ENCODE measurements at regions not wholly inside any gene's neighbourhood (a gene's known extent, or its start where the extent isn't known, plus 50 kb on each side); places are given as distances from the start of the nearest gene placed in this dataset.

GRCh38 chr2:35870713-35871112, 484.9 kb upstream of the CRIM1 start:
- no peak overlapping the region for H3K27ac ChIP-seq (ENCODE audit: low read depth in 2 of 2, low read length in 1 of 2)
- H3K79me2 ChIP-seq (ENCODE audit: insufficient read depth) = no peaks in the 10 kb centered on the region
- no peaks in the 10 kb centered on the region for H3K4me1 ChIP-seq (ENCODE audit: control insufficient read depth in 1 of 2, insufficient read depth in 2 of 2, low read depth in 1 of 2, low read length in 1 of 2)
- no peak overlapping the region for H2AFZ ChIP-seq (ENCODE audit: low read depth)
- no peaks in the 10 kb centered on the region for H3K36me3 ChIP-seq (replicated peaks in 1 of 2; ENCODE audit: control insufficient read depth in 1 of 2, insufficient read depth in 2 of 2, low read length in 1 of 2)
- H3K27me3 ChIP-seq (ENCODE audit: insufficient read depth) = no peaks in the 10 kb centered on the region; the same call in 1 of the 2 replicates
- 3% methylated on average over 1 of the region's 1 CpG for WGBS (ENCODE audit: low lambda C conversion rate)
- H3K9me3 ChIP-seq = no peaks in the 10 kb centered on the region
- TF ChIP-seq RAD21 (IDR thresholded peaks at IDR 0.05; ENCODE audit: low read length) (no peak), RFX5 (IDR thresholded peaks at IDR 0.05; ENCODE audit: low read length) (no peak), MEF2A (IDR thresholded peaks at IDR 0.05; ENCODE audit: borderline replicate concordance, low read depth) (no peak), FOXM1 (IDR thresholded peaks at IDR 0.05; ENCODE audit: low read depth) (no peak), SIN3A (IDR thresholded peaks at IDR 0.05; ENCODE audit: borderline replicate concordance, low read depth, low read length) (no peak), MAX (IDR thresholded peaks at IDR 0.05; ENCODE audit: low read depth) (no peak), EZH2phosphoT487 (IDR thresholded peaks at IDR 0.05; ENCODE audit: borderline replicate concordance, low read depth) (no peak), ELF1 (IDR thresholded peaks at IDR 0.05) (no peak), JUND (IDR thresholded peaks at IDR 0.05) (no peak)
- ChIA-PET POLR2A (no interaction called here), CTCF (interaction anchor here (1.2 to 2.1 kb wide), 2 partner anchors 12 to 793 kb away, joined by 5 to 7 read pairs; no protein-coding TSS in a partner anchor)
- no peaks in the 10 kb centered on the region for H3K9me2 ChIP-seq
- H3F3A ChIP-seq (replicated peaks; ENCODE audit: insufficient read depth) = no peaks in the 10 kb centered on the region
- no peak for DNase-seq
- H3K9ac ChIP-seq = no peak overlapping the region
- H3K4me2 ChIP-seq = no peak overlapping the region
- H3K4me3 ChIP-seq (ENCODE audit: low read depth in 2 of 2, low read length in 1 of 2) = no peak overlapping the region
- no peaks in the 10 kb centered on the region for H4K20me1 ChIP-seq (ENCODE audit: insufficient read depth)

GRCh38 chr2:35864141-35864540, 491.4 kb upstream of the CRIM1 start:
- Histone ChIP-seq H3K27ac (ENCODE audit: low read depth in 2 of 2, low read length in 1 of 2) (no peak overlapping the region), H3K79me2 (ENCODE audit: insufficient read depth) (no peaks in the 10 kb centered on the region), H3K9ac (no peak overlapping the region), H3K27me3 (ENCODE audit: insufficient read depth) (peaks cover 5% of the 10 kb centered on the region; the same call in 1 of the 2 replicates), H3K4me3 (ENCODE audit: low read depth in 2 of 2, low read length in 1 of 2) (no peak overlapping the region), H3K4me1 (ENCODE audit: control insufficient read depth in 1 of 2, insufficient read depth in 2 of 2, low read depth in 1 of 2, low read length in 1 of 2) (no peaks in the 10 kb centered on the region), H3F3A (replicated peaks; ENCODE audit: insufficient read depth) (no peaks in the 10 kb centered on the region), H3K4me2 (no peak overlapping the region), H3K36me3 (replicated peaks in 1 of 2; ENCODE audit: control insufficient read depth in 1 of 2, insufficient read depth in 2 of 2, low read length in 1 of 2) (no peaks in the 10 kb centered on the region), H2AFZ (ENCODE audit: low read depth) (no peak overlapping the region), H3K9me2 (no peaks in the 10 kb centered on the region), H3K9me3 (no peaks in the 10 kb centered on the region), H4K20me1 (ENCODE audit: insufficient read depth) (no peaks in the 10 kb centered on the region)
- no peak for TF ChIP-seq NFIC (IDR thresholded peaks at IDR 0.05; ENCODE audit: borderline replicate concordance)
- TF ChIP-seq RAD21 (IDR thresholded peaks at IDR 0.05; ENCODE audit: low read length) = no peak
- no peak for TF ChIP-seq MXI1 (IDR thresholded peaks at IDR 0.05; ENCODE audit: low read depth, low read length)
- no peak for TF ChIP-seq FOXJ3 (CRISPR knock-in tag; IDR thresholded peaks at IDR 0.05)
- TF ChIP-seq JUND (IDR thresholded peaks at IDR 0.05) = no peak
- TF ChIP-seq EP300 (IDR thresholded peaks at IDR 0.05; ENCODE audit: borderline replicate concordance in 1 of 2, low read depth in 1 of 2, low read length in 1 of 2) = no peak
- no peak for DNase-seq
- WGBS (ENCODE audit: low lambda C conversion rate) = under 1% methylated on average over 2 of the region's 2 CpGs
- CTCF ChIA-PET = no interaction called here
- POLR2A ChIA-PET = no interaction called here

GRCh38 chr2:35858216-35858615, 497.4 kb upstream of the CRIM1 start:
- Histone ChIP-seq H2AFZ (ENCODE audit: low read depth) (no peak overlapping the region), H3K9me2 (no peaks in the 10 kb centered on the region), H3K36me3 (replicated peaks in 1 of 2; ENCODE audit: control insufficient read depth in 1 of 2, insufficient read depth in 2 of 2, low read length in 1 of 2) (no peaks in the 10 kb centered on the region), H3K27ac (ENCODE audit: low read depth in 2 of 2, low read length in 1 of 2) (no peak overlapping the region), H3K9ac (no peak overlapping the region), H3F3A (replicated peaks; ENCODE audit: insufficient read depth) (no peaks in the 10 kb centered on the region), H3K27me3 (ENCODE audit: insufficient read depth) (peaks cover 5% of the 10 kb centered on the region; the same call in 1 of the 2 replicates), H3K79me2 (ENCODE audit: insufficient read depth) (no peaks in the 10 kb centered on the region), H3K4me1 (ENCODE audit: control insufficient read depth in 1 of 2, insufficient read depth in 2 of 2, low read depth in 1 of 2, low read length in 1 of 2) (no peaks in the 10 kb centered on the region), H3K4me3 (ENCODE audit: low read depth in 2 of 2, low read length in 1 of 2) (no peak overlapping the region), H3K9me3 (no peaks in the 10 kb centered on the region), H4K20me1 (ENCODE audit: insufficient read depth) (no peaks in the 10 kb centered on the region), H3K4me2 (no peak overlapping the region)
- WGBS (ENCODE audit: low lambda C conversion rate) = 0% methylated on average over 1 of the region's 1 CpG
- ChIA-PET CTCF (no interaction called here), POLR2A (no interaction called here)
- TF ChIP-seq RAD21 (IDR thresholded peaks at IDR 0.05; ENCODE audit: low read length) = no peak
- no peak for TF ChIP-seq NRF1 (IDR thresholded peaks at IDR 0.05; ENCODE audit: low read depth, low read length)
- no peak for TF ChIP-seq SIN3A (IDR thresholded peaks at IDR 0.05; ENCODE audit: borderline replicate concordance, low read depth, low read length)
- no peak for TF ChIP-seq RFX5 (IDR thresholded peaks at IDR 0.05; ENCODE audit: low read length)
- TF ChIP-seq USF2 (IDR thresholded peaks at IDR 0.05; ENCODE audit: borderline replicate concordance, low read depth, low read length) = no peak
- TF ChIP-seq GABPA (IDR thresholded peaks at IDR 0.05; ENCODE audit: low read depth) = no peak
- no peak for DNase-seq

All from SK-N-SH (cell line).